ENCODE measurements at regions not wholly inside any gene's neighbourhood (a gene's known extent, or its start where the extent isn't known, plus 50 kb on each side); places are given as distances from the start of the nearest gene placed in this dataset.

GRCh38 chr22:48475661-48476345 is 1351.9 kb downstream of the BRD1 start:
- no peaks in the 10 kb centered on the region for H3K4me1 ChIP-seq (ENCODE audit: insufficient read depth, low read length)
- H3K27ac ChIP-seq (ENCODE audit: low read length), result no peak overlapping the region
- H3K9me3 ChIP-seq (ENCODE audit: insufficient read depth, low read depth, low read length), result no peaks in the 10 kb centered on the region
- no peak overlapping the region for H3K9ac ChIP-seq (ENCODE audit: low read depth, low read length)
- H3K36me3 ChIP-seq (ENCODE audit: insufficient read depth, low read depth, low read length), result no peaks in the 10 kb centered on the region
- no peaks in the 10 kb centered on the region for H3K27me3 ChIP-seq (ENCODE audit: insufficient read depth, low read length)
- H3K4me3 ChIP-seq (ENCODE audit: low read length), result no peak overlapping the region

GRCh38 chr22:48474881-48475280 is 1352.8 kb downstream of the BRD1 start:
- Histone ChIP-seq H3K27ac (ENCODE audit: low read length) (no peak overlapping the region), H3K4me3 (ENCODE audit: low read length) (no peak overlapping the region), H3K27me3 (ENCODE audit: insufficient read depth, low read length) (no peaks in the 10 kb centered on the region), H3K4me1 (ENCODE audit: insufficient read depth, low read length) (no peaks in the 10 kb centered on the region), H3K36me3 (ENCODE audit: insufficient read depth, low read depth, low read length) (no peaks in the 10 kb centered on the region), H3K9me3 (ENCODE audit: insufficient read depth, low read depth, low read length) (no peaks in the 10 kb centered on the region), H3K9ac (ENCODE audit: low read depth, low read length) (no peak overlapping the region)

GRCh38 chr22:48473202-48473601 is 1354.5 kb downstream of the BRD1 start:
- no peak overlapping the region for H3K9ac ChIP-seq (ENCODE audit: low read depth, low read length)
- H3K27ac ChIP-seq (ENCODE audit: low read length), result no peak overlapping the region
- no peaks in the 10 kb centered on the region for H3K4me1 ChIP-seq (ENCODE audit: insufficient read depth, low read length)
- no peaks in the 10 kb centered on the region for H3K36me3 ChIP-seq (ENCODE audit: insufficient read depth, low read depth, low read length)
- no peaks in the 10 kb centered on the region for H3K27me3 ChIP-seq (ENCODE audit: insufficient read depth, low read length)
- H3K9me3 ChIP-seq (ENCODE audit: insufficient read depth, low read depth, low read length), result no peaks in the 10 kb centered on the region
- no peak overlapping the region for H3K4me3 ChIP-seq (ENCODE audit: low read length)

GRCh38 chr22:48464246-48464645 is 1363.4 kb downstream of the BRD1 start:
- H3K27me3 ChIP-seq (ENCODE audit: insufficient read depth, low read length), result peaks cover 5% of the 10 kb centered on the region; the same call in 1 of the 2 replicates
- H3K4me3 ChIP-seq (ENCODE audit: low read length), result no peak overlapping the region
- H3K4me1 ChIP-seq (ENCODE audit: insufficient read depth, low read length), result no peaks in the 10 kb centered on the region
- no peak overlapping the region for H3K9ac ChIP-seq (ENCODE audit: low read depth, low read length)
- H3K27ac ChIP-seq (ENCODE audit: low read length), result no peak overlapping the region
- H3K9me3 ChIP-seq (ENCODE audit: insufficient read depth, low read depth, low read length), result no peaks in the 10 kb centered on the region
- no peaks in the 10 kb centered on the region for H3K36me3 ChIP-seq (ENCODE audit: insufficient read depth, low read depth, low read length)

- Histone ChIP-seq H3K36me3 (ENCODE audit: insufficient read depth, low read depth, low read length) (no peaks in the 10 kb centered on the region), H3K27me3 (ENCODE audit: insufficient read depth, low read length) (peaks cover 5% of the 10 kb centered on the region; the same call in 1 of the 2 replicates), H3K9me3 (ENCODE audit: insufficient read depth, low read depth, low read length) (no peaks in the 10 kb centered on the region), H3K4me1 (ENCODE audit: insufficient read depth, low read length) (no peaks in the 10 kb centered on the region), H3K27ac (ENCODE audit: low read length) (no peak overlapping the region), H3K4me3 (ENCODE audit: low read length) (no peak overlapping the region), H3K9ac (ENCODE audit: low read depth, low read length) (no peak overlapping the region)
Observed at GRCh38 chr22:48459859-48460823, 1367.5 kb downstream of the BRD1 start.

- no peaks in the 10 kb centered on the region for H3K9me3 ChIP-seq (ENCODE audit: insufficient read depth, low read depth, low read length)
- H3K9ac ChIP-seq (ENCODE audit: low read depth, low read length), result no peak overlapping the region
- no peak overlapping the region for H3K4me3 ChIP-seq (ENCODE audit: low read length)
- no peak overlapping the region for H3K27ac ChIP-seq (ENCODE audit: low read length)
- peaks cover 5% of the 10 kb centered on the region; the same call in 1 of the 2 replicates for H3K27me3 ChIP-seq (ENCODE audit: insufficient read depth, low read length)
- no peaks in the 10 kb centered on the region for H3K4me1 ChIP-seq (ENCODE audit: insufficient read depth, low read length)
- no peaks in the 10 kb centered on the region for H3K36me3 ChIP-seq (ENCODE audit: insufficient read depth, low read depth, low read length)
Observed at GRCh38 chr22:48459259-48459658, 1368.4 kb downstream of the BRD1 start.

GRCh38 chr22:48456449-48456848 is 1371.2 kb downstream of the BRD1 start:
- Histone ChIP-seq H3K27ac (ENCODE audit: low read length) (no peak overlapping the region), H3K27me3 (ENCODE audit: insufficient read depth, low read length) (peaks cover 5% of the 10 kb centered on the region; the same call in 1 of the 2 replicates), H3K4me3 (ENCODE audit: low read length) (no peak overlapping the region), H3K9me3 (ENCODE audit: insufficient read depth, low read depth, low read length) (no peaks in the 10 kb centered on the region), H3K9ac (ENCODE audit: low read depth, low read length) (no peak overlapping the region), H3K4me1 (ENCODE audit: insufficient read depth, low read length) (no peaks in the 10 kb centered on the region), H3K36me3 (ENCODE audit: insufficient read depth, low read depth, low read length) (no peaks in the 10 kb centered on the region)

- no peaks in the 10 kb centered on the region for H3K27me3 ChIP-seq (ENCODE audit: insufficient read depth, low read length)
- no peak overlapping the region for H3K9ac ChIP-seq (ENCODE audit: low read depth, low read length)
- no peaks in the 10 kb centered on the region for H3K4me1 ChIP-seq (ENCODE audit: insufficient read depth, low read length)
- H3K4me3 ChIP-seq (ENCODE audit: low read length), result no peak overlapping the region
- H3K27ac ChIP-seq (ENCODE audit: low read length), result no peak overlapping the region
- no peaks in the 10 kb centered on the region for H3K9me3 ChIP-seq (ENCODE audit: insufficient read depth, low read depth, low read length)
- no peaks in the 10 kb centered on the region for H3K36me3 ChIP-seq (ENCODE audit: insufficient read depth, low read depth, low read length)
Observed at GRCh38 chr22:48453751-48454485, 1373.8 kb downstream of the BRD1 start.

- no peak overlapping the region for H3K9ac ChIP-seq (ENCODE audit: low read depth, low read length)
- H3K27ac ChIP-seq (ENCODE audit: low read length), result no peak overlapping the region
- no peaks in the 10 kb centered on the region for H3K27me3 ChIP-seq (ENCODE audit: insufficient read depth, low read length)
- H3K9me3 ChIP-seq (ENCODE audit: insufficient read depth, low read depth, low read length), result no peaks in the 10 kb centered on the region
- H3K36me3 ChIP-seq (ENCODE audit: insufficient read depth, low read depth, low read length), result no peaks in the 10 kb centered on the region
- no peak overlapping the region for H3K4me3 ChIP-seq (ENCODE audit: low read length)
- H3K4me1 ChIP-seq (ENCODE audit: insufficient read depth, low read length), result no peaks in the 10 kb centered on the region
Observed at GRCh38 chr22:48453171-48453570, 1374.5 kb downstream of the BRD1 start.

- no peaks in the 10 kb centered on the region for H3K9me3 ChIP-seq (ENCODE audit: insufficient read depth, low read depth, low read length)
- H3K36me3 ChIP-seq (ENCODE audit: insufficient read depth, low read depth, low read length), result no peaks in the 10 kb centered on the region
- H3K27ac ChIP-seq (ENCODE audit: low read length), result no peak overlapping the region
- no peak overlapping the region for H3K9ac ChIP-seq (ENCODE audit: low read depth, low read length)
- H3K4me3 ChIP-seq (ENCODE audit: low read length), result no peak overlapping the region
- no peaks in the 10 kb centered on the region for H3K27me3 ChIP-seq (ENCODE audit: insufficient read depth, low read length)
- no peaks in the 10 kb centered on the region for H3K4me1 ChIP-seq (ENCODE audit: insufficient read depth, low read length)
Observed at GRCh38 chr22:48452766-48453165, 1374.9 kb downstream of the BRD1 start.

GRCh38 chr22:48451891-48452290 is 1375.8 kb downstream of the BRD1 start:
- H3K36me3 ChIP-seq (ENCODE audit: insufficient read depth, low read depth, low read length), result no peaks in the 10 kb centered on the region
- no peak overlapping the region for H3K4me3 ChIP-seq (ENCODE audit: low read length)
- H3K27ac ChIP-seq (ENCODE audit: low read length), result no peak overlapping the region
- H3K4me1 ChIP-seq (ENCODE audit: insufficient read depth, low read length), result no peaks in the 10 kb centered on the region
- H3K9ac ChIP-seq (ENCODE audit: low read depth, low read length), result no peak overlapping the region
- no peaks in the 10 kb centered on the region for H3K27me3 ChIP-seq (ENCODE audit: insufficient read depth, low read length)
- no peaks in the 10 kb centered on the region for H3K9me3 ChIP-seq (ENCODE audit: insufficient read depth, low read depth, low read length)

Measured in iPS-20b (cell line).